ENCODE measurements at regions not wholly inside any gene's neighbourhood (a gene's known extent, or its start where the extent isn't known, plus 50 kb on each side); places are given as distances from the start of the nearest gene placed in this dataset.
"Not testable (repeated sequence)": the region's sequence is repeated elsewhere in the genome, so short reads cannot be mapped to it uniquely, and the experiment has no call there.

GRCh38 chr22:48070760-48071159, 1308.3 kb downstream of the TBC1D22A start:
- no peak for DNase-seq

GRCh38 chr22:48070083-48070482, 1307.6 kb downstream of the TBC1D22A start:
- DNase-seq, result no peak

- DNase-seq, result no peak
These were observed 1306.8 kb downstream of the TBC1D22A start for GRCh38 chr22:48069256-48069655.

GRCh38 chr22:48068323-48068885, 1306.0 kb downstream of the TBC1D22A start:
- DNase-seq, result no peak

- DNase-seq, result no peak
These were observed 1303.4 kb downstream of the TBC1D22A start for GRCh38 chr22:48065892-48066291.

GRCh38 chr22:48061726-48062125, 1299.3 kb downstream of the TBC1D22A start:
- DNase-seq, result no peak

- DNase-seq, result no peak
These were observed 1297.8 kb downstream of the TBC1D22A start for GRCh38 chr22:48060266-48060665.

GRCh38 chr22:48059521-48059920, 1297.1 kb downstream of the TBC1D22A start:
- not testable (repeated sequence) for DNase-seq

- no peak for DNase-seq
These were observed 1294.8 kb downstream of the TBC1D22A start for GRCh38 chr22:48057116-48057835.

GRCh38 chr22:48055827-48056226, 1293.4 kb downstream of the TBC1D22A start:
- no peak for DNase-seq

- no peak for DNase-seq
These were observed 1292.7 kb downstream of the TBC1D22A start for GRCh38 chr22:48055185-48055584.

- DNase-seq, result no peak
These were observed 1292.1 kb downstream of the TBC1D22A start for GRCh38 chr22:48054596-48054995.

- no peak for DNase-seq
These were observed 1291.5 kb downstream of the TBC1D22A start for GRCh38 chr22:48053973-48054372.

GRCh38 chr22:48053486-48053885, 1291.0 kb downstream of the TBC1D22A start:
- no peak for DNase-seq

- DNase-seq, result no peak
These were observed 1290.1 kb downstream of the TBC1D22A start for GRCh38 chr22:48052621-48052890.

GRCh38 chr22:48051796-48052620, 1289.6 kb downstream of the TBC1D22A start:
- no peak for DNase-seq

- DNase-seq, result no peak
These were observed 1288.4 kb downstream of the TBC1D22A start for GRCh38 chr22:48050836-48051235.

GRCh38 chr22:48049116-48049515, 1286.7 kb downstream of the TBC1D22A start:
- no peak for DNase-seq

GRCh38 chr22:48047722-48048500, 1285.5 kb downstream of the TBC1D22A start:
- no peak for DNase-seq

- no peak for DNase-seq
These were observed 1282.9 kb downstream of the TBC1D22A start for GRCh38 chr22:48045369-48045768.

GRCh38 chr22:48044487-48045060, 1282.1 kb downstream of the TBC1D22A start:
- no peak for DNase-seq

- DNase-seq, result no peak
These were observed 1281.1 kb downstream of the TBC1D22A start for GRCh38 chr22:48043581-48043980.

Data from GOT3 (cell line).